Suprapubic skin (tissue), 4 donors: ENCODE measurements at regions not wholly inside any gene's neighbourhood (a gene's known extent, or its start where the extent isn't known, plus 50 kb on each side); places are given as distances from the start of the nearest gene placed in this dataset.

Experiments used
- EP300 ChIP-seq: sonication (generic); formaldehyde crosslinking; IDR thresholded peaks from one replicate; pipeline ENCODE4 v1.6.1; 2017; ENCODE audit warnings: antibody characterized with exemption
- POLR2A ChIP-seq, 2 donors: fragments of 450-650 bp; IDR thresholded peaks; one replicate each; pipeline ENCODE4 v1.6.1; 2017; ENCODE audit warnings: antibody characterized with exemption in 2 of 2, mild to moderate bottlenecking in 2 of 2, moderate library complexity in 2 of 2
- POLR2AphosphoS5 ChIP-seq, 3 donors: sonication (generic); formaldehyde crosslinking; IDR thresholded peaks; one replicate each; pipeline ENCODE4 v1.6.1; 2017; ENCODE audit warnings: antibody characterized with exemption in 3 of 3
- TF ChIP-seq, protein P1 (sequence below), 2 donors: fragments of 200-600 bp in 1 of 2; fragments of 450-650 bp in 1 of 2; sonication (generic) in 1 of 2; IDR thresholded peaks; one replicate each; pipeline ENCODE4 v1.5.1; 2016 to 2019; ENCODE audit warnings: antibody characterized with exemption in 2 of 2, mild to moderate bottlenecking in 1 of 2, moderate library complexity in 1 of 2

DNA sequence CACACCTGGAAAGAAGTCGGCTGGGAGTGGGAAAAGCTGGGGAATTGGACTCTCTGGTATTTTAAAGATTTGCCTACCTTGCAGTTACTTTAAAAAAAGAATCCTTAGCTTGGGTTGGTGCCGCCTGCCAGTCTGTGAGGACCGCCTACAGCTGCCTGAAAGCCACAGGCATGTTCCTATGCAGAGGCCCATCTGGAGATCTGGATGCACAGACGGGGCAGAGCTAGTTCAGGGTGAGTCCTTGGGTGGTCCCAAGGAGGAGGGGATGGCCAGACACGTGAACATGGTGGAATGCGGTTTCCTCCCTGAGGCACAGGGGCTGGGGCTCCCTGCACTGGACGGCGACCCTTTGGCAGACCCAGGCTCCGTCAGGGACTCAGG lies 113.2 kb upstream of the IQSEC1 start:
- TF ChIP-seq, protein P1, sequence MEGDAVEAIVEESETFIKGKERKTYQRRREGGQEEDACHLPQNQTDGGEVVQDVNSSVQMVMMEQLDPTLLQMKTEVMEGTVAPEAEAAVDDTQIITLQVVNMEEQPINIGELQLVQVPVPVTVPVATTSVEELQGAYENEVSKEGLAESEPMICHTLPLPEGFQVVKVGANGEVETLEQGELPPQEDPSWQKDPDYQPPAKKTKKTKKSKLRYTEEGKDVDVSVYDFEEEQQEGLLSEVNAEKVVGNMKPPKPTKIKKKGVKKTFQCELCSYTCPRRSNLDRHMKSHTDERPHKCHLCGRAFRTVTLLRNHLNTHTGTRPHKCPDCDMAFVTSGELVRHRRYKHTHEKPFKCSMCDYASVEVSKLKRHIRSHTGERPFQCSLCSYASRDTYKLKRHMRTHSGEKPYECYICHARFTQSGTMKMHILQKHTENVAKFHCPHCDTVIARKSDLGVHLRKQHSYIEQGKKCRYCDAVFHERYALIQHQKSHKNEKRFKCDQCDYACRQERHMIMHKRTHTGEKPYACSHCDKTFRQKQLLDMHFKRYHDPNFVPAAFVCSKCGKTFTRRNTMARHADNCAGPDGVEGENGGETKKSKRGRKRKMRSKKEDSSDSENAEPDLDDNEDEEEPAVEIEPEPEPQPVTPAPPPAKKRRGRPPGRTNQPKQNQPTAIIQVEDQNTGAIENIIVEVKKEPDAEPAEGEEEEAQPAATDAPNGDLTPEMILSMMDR (IDR thresholded peaks at IDR 0.05): no peak
- TF ChIP-seq EP300 (no peak), POLR2AphosphoS5 (IDR thresholded peaks at IDR 0.05) (no peak), POLR2A (IDR thresholded peaks at IDR 0.05) (no peak)
